Hepatocyte (in vitro differentiated cells): ENCODE measurements at regions not wholly inside any gene's neighbourhood (a gene's known extent, or its start where the extent isn't known, plus 50 kb on each side); places are given as distances from the start of the nearest gene placed in this dataset.

Experiments used
- DNase-seq: peaks from one replicate; pipeline ENCODE4 v3.0.0-alpha.2; 2016; ENCODE audit warnings: low spot score
- H2AFZ ChIP-seq: fragments of 200-600 bp; sonication (generic); 2 replicates; pipeline ENCODE4 v1.6.0; 2016; ENCODE audit warnings: antibody characterized with exemption, mild to moderate bottlenecking
- H3K27ac ChIP-seq: fragments of 200-600 bp; sonication (generic); 2 replicates; pipeline ENCODE4 v1.5.1; 2016; ENCODE audit warnings: mild to moderate bottlenecking
- H3K27me3 ChIP-seq: fragments of 200-600 bp; sonication (generic); 2 replicates; pipeline ENCODE4 v1.6.1; 2016
- H3K36me3 ChIP-seq: fragments of 200-600 bp; sonication (generic); replicated peaks from 2 replicates; pipeline ENCODE4 v1.5.1; 2016; ENCODE audit warnings: low read depth; ENCODE audit not compliant: insufficient read depth
- H3K4me1 ChIP-seq: fragments of 200-600 bp; sonication (generic); 2 replicates; pipeline ENCODE4 v1.5.1; 2016; ENCODE audit warnings: mild to moderate bottlenecking, moderate library complexity; ENCODE audit not compliant: insufficient read depth
- H3K4me2 ChIP-seq: fragments of 200-600 bp; sonication (generic); 2 replicates; pipeline ENCODE4 v1.6.0; 2016
- H3K4me3 ChIP-seq: fragments of 200-600 bp; sonication (generic); 2 replicates; pipeline ENCODE4 v1.5.1; 2016; ENCODE audit warnings: mild to moderate bottlenecking
- H3K79me2 ChIP-seq: fragments of 200-600 bp; sonication (generic); 2 replicates; pipeline ENCODE4 v1.6.0; 2017; ENCODE audit warnings: mild to moderate bottlenecking
- H3K9me2 ChIP-seq: fragments of 200-600 bp; sonication (generic); replicated peaks from 2 replicates; pipeline ENCODE4 v1.6.0; 2017; ENCODE audit warnings: mild to moderate bottlenecking; ENCODE audit not compliant: insufficient read depth
- H3K9me3 ChIP-seq: fragments of 200-600 bp; sonication (generic); 2 replicates; pipeline ENCODE4 v1.5.1; 2016; ENCODE audit warnings: low read depth, mild to moderate bottlenecking
- H4K20me1 ChIP-seq: fragments of 200-600 bp; sonication (generic); 2 replicates; pipeline ENCODE4 v1.6.0; 2016; ENCODE audit warnings: mild to moderate bottlenecking; ENCODE audit not compliant: insufficient read depth, poor library complexity, severe bottlenecking
- EZH2 ChIP-seq: fragments of 200-600 bp; sonication (generic); IDR thresholded peaks from 2 replicates; pipeline ENCODE4 v1.6.1; 2016; ENCODE audit warnings: antibody characterized with exemption, mild to moderate bottlenecking, borderline replicate concordance
- EZH2phosphoT487 ChIP-seq: fragments of 200-600 bp; sonication (generic); IDR thresholded peaks from one replicate; pipeline ENCODE4 v1.6.1; 2018; ENCODE audit warnings: antibody characterized with exemption, mild to moderate bottlenecking, low read depth, moderate library complexity; ENCODE audit not compliant: unreplicated experiment, severe bottlenecking
- WGBS: methylation state at CpG from one replicate; pipeline ENCODE4 v1.1.6; 2016; ENCODE audit warnings: low lambda C conversion rate; ENCODE audit errors: missing lambda C conversion rate; 5-methylcytosine and 5-hydroxymethylcytosine counted together
- TF ChIP-seq, protein P1 (sequence below): fragments of 200-600 bp; sonication (generic); IDR thresholded peaks from 2 replicates; pipeline ENCODE4 v1.5.1; 2016; ENCODE audit warnings: antibody characterized with exemption, mild to moderate bottlenecking; ENCODE audit not compliant: poor library complexity

DNA sequence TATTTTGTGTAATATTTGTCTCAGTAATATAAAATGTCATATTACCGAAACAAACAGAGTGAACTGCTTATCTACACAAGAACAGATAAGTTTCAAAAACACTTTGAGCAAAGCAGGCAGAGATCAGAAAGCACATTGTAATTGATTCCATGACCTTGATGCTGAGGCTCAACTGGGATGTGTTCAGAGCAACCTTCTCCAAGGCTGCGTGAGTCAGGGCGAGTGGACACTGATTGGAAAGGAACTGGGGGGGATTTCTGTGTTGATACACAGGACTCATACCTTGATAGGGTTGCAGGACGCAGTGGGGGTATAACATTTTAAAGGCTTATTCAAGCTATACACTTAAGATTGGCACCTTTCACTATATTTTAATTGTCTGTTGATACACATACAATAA, 1136.3 kb downstream of the UQCRFS1 start:
- H4K20me1 ChIP-seq = no peaks in the 10 kb centered on the region
- no peak for DNase-seq
- H3K9me2 ChIP-seq = no peaks in the 10 kb centered on the region
- no peaks in the 10 kb centered on the region for H3K4me1 ChIP-seq
- no peaks in the 10 kb centered on the region for H3K27me3 ChIP-seq
- no peak overlapping the region for H3K4me3 ChIP-seq
- no peak overlapping the region for H3K4me2 ChIP-seq
- 75% methylated on average over 4 of the region's 4 CpGs for WGBS
- no peaks in the 10 kb centered on the region for H3K36me3 ChIP-seq
- no peak for TF ChIP-seq EZH2phosphoT487
- TF ChIP-seq, protein P1, sequence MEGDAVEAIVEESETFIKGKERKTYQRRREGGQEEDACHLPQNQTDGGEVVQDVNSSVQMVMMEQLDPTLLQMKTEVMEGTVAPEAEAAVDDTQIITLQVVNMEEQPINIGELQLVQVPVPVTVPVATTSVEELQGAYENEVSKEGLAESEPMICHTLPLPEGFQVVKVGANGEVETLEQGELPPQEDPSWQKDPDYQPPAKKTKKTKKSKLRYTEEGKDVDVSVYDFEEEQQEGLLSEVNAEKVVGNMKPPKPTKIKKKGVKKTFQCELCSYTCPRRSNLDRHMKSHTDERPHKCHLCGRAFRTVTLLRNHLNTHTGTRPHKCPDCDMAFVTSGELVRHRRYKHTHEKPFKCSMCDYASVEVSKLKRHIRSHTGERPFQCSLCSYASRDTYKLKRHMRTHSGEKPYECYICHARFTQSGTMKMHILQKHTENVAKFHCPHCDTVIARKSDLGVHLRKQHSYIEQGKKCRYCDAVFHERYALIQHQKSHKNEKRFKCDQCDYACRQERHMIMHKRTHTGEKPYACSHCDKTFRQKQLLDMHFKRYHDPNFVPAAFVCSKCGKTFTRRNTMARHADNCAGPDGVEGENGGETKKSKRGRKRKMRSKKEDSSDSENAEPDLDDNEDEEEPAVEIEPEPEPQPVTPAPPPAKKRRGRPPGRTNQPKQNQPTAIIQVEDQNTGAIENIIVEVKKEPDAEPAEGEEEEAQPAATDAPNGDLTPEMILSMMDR = no peak
- TF ChIP-seq EZH2 = no peak
- no peaks in the 10 kb centered on the region for H3K9me3 ChIP-seq
- H3K27ac ChIP-seq = no peak overlapping the region
- H3K79me2 ChIP-seq = no peaks in the 10 kb centered on the region
- no peak overlapping the region for H2AFZ ChIP-seq

DNA sequence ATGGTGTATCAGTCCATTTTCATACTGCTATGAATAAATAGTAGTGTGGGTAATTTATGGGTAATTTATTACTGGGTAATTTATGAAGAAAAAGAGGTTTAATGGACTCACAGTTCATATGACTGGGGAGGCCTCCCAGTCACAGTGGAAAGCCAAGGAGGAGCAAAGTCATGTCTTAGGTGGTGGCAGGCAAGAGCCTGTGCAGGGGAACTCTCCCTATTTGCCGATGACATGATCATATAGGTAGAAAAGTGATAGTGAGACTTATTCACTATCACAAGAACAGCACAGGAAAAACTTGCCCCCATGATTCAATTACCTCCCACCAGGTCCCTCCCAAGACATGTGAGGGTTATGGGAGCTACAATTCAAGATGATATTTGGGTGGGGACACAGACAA, 1137.7 kb downstream of the UQCRFS1 start:
- 100% methylated on average over 1 of the region's 1 CpG for WGBS
- Histone ChIP-seq H3K4me3 (no peak overlapping the region), H4K20me1 (no peaks in the 10 kb centered on the region), H3K4me1 (no peaks in the 10 kb centered on the region), H3K79me2 (no peaks in the 10 kb centered on the region), H3K9me2 (no peaks in the 10 kb centered on the region), H3K27ac (no peak overlapping the region), H3K4me2 (no peak overlapping the region), H3K36me3 (no peaks in the 10 kb centered on the region), H2AFZ (no peak overlapping the region), H3K27me3 (no peaks in the 10 kb centered on the region), H3K9me3 (no peaks in the 10 kb centered on the region)
- DNase-seq = no peak
- TF ChIP-seq EZH2 (no peak), EZH2phosphoT487 (no peak)
- TF ChIP-seq, protein P1 = no peak

DNA sequence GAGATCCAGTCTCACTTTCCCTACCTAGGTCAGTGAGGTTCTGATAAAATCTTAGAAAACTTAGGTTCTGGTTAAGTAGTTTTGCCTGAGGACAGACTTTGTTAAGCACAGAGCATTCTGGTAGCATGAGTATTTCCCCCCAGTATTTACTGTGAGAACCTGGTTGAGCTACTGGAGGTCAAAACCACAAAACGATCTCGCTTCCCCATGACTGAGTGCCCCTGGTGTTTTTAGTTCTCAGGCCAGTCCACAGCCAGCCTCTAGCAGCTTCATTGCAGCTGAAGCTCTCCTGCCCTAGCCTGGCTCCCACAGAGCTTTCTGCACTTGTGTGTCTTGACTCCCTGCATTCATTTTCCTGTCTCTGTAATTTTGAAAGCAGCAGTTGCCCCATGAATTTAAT, 1138.2 kb downstream of the UQCRFS1 start:
- no peak for DNase-seq
- H3K4me1 ChIP-seq = no peaks in the 10 kb centered on the region
- H3K36me3 ChIP-seq = no peaks in the 10 kb centered on the region
- WGBS = 67% methylated on average over 2 of the region's 2 CpGs
- H3K9me3 ChIP-seq = no peaks in the 10 kb centered on the region
- H3K4me3 ChIP-seq = no peak overlapping the region
- no peak overlapping the region for H3K27ac ChIP-seq
- H2AFZ ChIP-seq = no peak overlapping the region
- H3K27me3 ChIP-seq = no peaks in the 10 kb centered on the region
- H4K20me1 ChIP-seq = no peaks in the 10 kb centered on the region
- no peak overlapping the region for H3K4me2 ChIP-seq
- TF ChIP-seq EZH2 (no peak), EZH2phosphoT487 (no peak)
- TF ChIP-seq, protein P1 = no peak
- no peaks in the 10 kb centered on the region for H3K79me2 ChIP-seq
- H3K9me2 ChIP-seq = no peaks in the 10 kb centered on the region

DNA sequence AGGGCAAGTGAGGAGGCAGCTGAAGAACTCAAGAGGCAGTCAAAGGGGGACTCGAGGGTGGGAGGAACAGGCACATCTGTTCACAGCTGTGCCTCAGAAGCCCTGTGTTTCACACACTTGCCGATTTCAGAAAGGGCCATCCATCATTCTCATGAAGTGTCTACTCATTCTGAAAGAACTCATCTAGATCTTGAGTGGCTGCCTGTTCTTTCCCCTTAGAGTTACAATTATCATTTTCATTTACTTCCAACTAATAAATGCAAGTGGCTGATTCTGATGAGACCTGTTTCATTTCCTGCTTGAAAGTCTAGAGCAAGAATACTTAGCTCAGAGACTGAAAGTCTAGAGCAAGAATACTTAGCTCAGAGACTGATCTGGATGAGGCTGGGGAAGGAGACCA, 1145.1 kb downstream of the UQCRFS1 start:
- Histone ChIP-seq H3K9me2 (no peaks in the 10 kb centered on the region), H2AFZ (no peak overlapping the region), H3K36me3 (no peaks in the 10 kb centered on the region), H3K9me3 (no peaks in the 10 kb centered on the region), H3K79me2 (no peaks in the 10 kb centered on the region), H3K4me1 (no peaks in the 10 kb centered on the region), H3K4me2 (no peak overlapping the region), H3K27me3 (no peaks in the 10 kb centered on the region), H3K27ac (no peak overlapping the region), H4K20me1 (no peaks in the 10 kb centered on the region), H3K4me3 (no peak overlapping the region)
- TF ChIP-seq, protein P1 = no peak
- TF ChIP-seq EZH2phosphoT487 = no peak
- TF ChIP-seq EZH2 = no peak
- no peak for DNase-seq
- 48% methylated on average over 2 of the region's 2 CpGs for WGBS
